ENCODE measurements at regions not wholly inside any gene's neighbourhood (a gene's known extent, or its start where the extent isn't known, plus 50 kb on each side); places are given as distances from the start of the nearest gene placed in this dataset.
"Not testable (repeated sequence)": the region's sequence is repeated elsewhere in the genome, so short reads cannot be mapped to it uniquely, and the experiment has no call there.

DNA sequence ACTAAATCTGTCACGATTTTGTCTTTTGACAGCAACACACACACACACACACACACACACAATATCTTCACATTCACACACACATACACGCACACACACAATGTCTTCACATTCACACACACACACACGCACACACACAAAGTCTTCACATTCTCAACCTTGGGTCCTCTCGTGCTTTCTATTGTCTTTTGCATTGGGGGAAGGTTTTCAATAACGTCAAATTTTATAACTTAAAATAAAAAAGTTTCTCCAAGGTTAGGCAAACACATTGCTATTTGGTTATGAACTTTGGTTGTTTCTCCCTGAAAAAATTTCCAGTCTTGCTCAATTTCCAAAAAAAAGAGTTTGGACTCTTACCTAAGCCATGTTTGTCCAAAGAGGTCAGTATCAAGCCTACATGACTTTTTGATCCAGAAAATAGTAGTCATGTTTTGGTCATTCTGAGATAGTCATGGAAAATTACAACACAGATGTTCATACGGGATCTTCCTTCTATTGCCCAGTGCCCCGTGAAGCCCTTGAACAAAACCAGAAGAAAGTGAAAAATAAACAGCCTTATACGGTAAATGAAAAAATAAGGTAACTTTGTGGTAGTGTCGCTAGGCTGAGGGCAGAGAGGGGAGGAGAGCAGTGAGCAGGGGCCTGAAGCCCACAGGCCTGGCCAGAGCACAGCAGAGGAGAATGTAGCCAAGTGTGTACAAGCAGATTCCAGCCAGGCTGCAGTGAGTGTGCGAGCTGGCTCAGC, 542.8 kb upstream of the ID2 start:
- DNase-seq, result no peak

DNA sequence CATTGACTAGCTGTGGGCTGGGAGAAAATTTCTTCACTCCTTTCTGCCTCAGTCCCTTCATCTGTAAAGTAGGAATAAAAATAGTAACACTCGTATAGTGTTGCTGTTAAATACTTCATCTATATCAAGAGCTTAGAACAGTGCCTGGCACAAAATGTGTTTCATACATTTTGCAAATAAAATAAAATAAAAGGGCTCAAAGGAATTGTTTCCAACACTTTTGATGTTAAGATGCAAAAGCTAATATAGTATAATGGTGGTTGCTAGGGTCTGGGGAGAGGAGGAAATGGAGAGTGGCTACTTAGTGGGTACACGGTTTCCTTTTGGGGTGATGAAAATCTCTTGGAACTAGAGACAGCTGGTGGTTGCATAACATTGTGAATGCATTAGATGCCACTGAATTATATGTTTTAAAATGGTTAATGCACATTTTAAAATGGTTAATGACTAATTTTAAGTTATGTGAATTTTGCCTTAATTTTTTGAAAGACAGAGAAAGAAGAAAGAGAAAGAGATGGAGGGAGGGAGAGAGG, 542.1 kb upstream of the ID2 start:
- DNase-seq, result no peak

DNA sequence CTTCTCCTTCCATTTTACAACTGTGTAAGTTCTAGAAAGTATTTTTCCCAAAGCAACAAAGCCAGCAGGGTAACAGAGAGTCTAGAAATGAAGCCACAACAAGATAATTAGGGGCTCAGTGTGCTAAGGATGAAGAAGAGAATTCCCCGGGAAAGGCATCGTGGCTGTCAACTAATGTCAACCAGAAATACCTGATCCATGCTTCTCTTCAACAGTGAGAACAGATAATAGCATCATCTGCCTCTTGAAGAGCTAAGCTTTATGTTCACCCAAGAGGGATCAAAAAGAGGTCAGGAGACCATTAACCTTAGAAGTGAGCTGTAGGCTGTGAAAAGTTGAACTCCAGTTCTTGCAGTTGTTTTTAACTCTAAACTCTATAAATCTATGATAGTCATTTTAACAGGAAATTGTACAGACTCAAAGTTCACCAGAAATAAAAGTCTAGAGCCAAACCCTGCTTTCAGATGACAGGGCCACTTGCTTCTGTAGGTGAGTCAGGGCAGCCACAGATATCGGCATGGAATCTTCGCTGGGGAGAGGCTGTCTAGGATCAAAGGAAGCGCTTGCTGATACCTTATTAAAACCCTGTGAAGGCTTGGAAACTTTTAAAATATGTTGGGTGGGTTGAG, 540.7 kb upstream of the ID2 start:
- no peak for DNase-seq

GRCh38 chr2:8141780-8142179, 540.1 kb upstream of the ID2 start:
- DNase-seq, result no peak

- no peak for DNase-seq
These were observed 539.4 kb upstream of the ID2 start for GRCh38 chr2:8142461-8142860.

DNA sequence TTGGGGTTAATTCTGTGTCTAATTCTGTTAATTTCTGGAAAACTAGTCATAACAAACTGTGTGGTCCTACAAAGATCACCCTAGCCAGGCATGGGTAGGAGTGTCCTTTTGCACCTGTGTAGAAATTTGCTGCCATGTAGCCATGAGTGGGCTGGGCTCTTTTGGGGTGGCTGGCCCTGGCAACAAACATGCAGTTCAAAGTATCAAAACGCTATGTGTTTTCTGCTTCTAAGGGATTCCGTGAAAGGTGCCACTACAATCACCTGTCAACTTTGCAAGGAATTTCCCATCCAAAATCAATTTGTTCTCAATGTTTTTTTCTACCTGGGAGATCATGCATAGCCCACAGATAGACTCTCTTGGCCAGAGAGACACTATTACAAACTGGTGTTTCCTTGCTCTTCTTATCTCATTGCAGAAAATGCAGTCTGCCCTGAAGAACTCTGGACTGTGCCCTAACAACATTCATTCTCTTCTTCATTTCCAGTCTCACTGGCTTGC, 537.7 kb upstream of the ID2 start:
- no peak for DNase-seq

DNA sequence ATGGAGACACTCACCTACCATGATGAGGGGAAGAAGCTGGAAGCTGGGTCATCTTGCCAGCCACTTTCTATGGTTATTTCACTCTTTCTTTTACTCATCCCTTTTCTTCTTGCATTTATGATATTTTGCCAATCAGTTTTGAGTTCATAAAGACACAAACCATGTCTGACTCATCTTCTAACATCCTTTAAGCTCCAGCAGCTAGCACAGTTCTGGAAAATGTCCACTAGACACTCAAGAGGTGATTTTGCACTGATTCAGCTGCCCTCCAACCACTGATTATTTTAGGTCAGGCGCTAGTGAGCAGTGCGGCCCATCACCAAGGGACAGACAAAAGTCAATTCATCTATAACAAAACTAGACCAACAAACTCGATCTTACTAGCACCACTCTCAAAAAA, 537.1 kb upstream of the ID2 start:
- no peak for DNase-seq

DNA sequence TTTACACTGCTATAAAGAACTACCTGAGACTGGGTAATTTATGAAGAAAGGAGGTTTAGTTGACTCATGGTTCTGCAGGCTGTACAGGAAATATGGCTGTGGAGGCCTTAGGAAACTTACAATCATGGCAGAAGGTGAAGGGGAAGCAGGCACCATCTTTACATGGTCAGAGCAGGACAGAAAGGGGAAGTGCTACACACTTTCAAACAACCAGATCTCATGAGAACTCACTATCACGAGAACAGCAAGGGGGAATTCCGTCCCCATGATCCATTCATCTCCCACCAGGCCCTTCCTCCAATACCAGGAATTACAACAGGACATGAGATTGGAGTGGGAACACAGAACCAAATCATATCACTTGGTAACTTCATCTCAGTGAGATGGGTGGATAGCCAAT, 536.5 kb upstream of the ID2 start:
- not testable (repeated sequence) for DNase-seq

DNA sequence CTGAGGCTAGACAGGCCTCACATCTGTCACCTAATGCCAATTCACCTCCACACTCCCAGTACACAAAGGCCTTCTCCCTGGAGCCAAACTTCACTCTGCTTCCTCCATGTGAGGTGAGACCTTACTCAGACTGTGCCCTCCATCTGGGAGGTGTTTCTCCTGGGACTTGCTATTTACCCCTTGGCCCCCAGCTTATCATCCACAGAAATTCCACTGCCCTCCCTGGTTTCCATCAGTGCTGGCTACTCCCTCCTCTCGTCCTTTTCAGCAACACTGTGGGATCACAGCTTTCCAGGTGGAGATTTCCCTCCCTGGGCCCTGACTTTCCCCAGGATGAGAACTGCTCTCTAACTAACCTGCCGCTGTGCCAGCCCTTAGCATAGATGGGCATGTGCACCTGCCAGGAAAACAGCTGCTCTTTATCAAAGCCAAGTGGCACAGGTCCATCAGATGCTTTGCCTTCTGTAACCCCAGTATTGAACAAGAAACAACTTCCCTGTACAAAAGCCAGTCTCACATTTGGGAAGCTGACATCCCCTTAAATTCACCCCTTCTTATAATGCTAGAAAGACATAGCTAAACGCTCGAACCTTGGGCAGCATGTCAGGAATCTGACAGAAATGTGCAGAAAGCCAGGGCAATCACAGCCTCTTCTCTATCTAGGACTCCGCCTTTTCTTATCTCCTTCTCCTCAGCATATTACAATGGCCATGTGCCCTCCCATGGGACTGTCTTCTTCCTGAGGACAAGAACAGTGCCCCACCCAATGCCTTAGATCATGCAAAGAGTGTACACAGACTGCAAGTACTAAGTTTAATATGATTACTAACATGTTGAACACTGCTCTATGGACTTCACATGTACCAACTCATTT, 535.5 kb upstream of the ID2 start:
- DNase-seq, result no peak

GRCh38 chr2:8148260-8149006, 533.4 kb upstream of the ID2 start:
- DNase-seq, result no peak

GRCh38 chr2:8149007-8149405, 532.9 kb upstream of the ID2 start:
- no peak for DNase-seq

- no peak for DNase-seq
These were observed 531.8 kb upstream of the ID2 start for GRCh38 chr2:8149985-8150539.

GRCh38 chr2:8151888-8152287, 530.0 kb upstream of the ID2 start:
- DNase-seq, result no peak

- DNase-seq, result no peak
These were observed 529.2 kb upstream of the ID2 start for GRCh38 chr2:8152392-8153257.

GRCh38 chr2:8153258-8153718, 528.6 kb upstream of the ID2 start:
- no peak for DNase-seq

GRCh38 chr2:8154270-8154669, 527.6 kb upstream of the ID2 start:
- no peak for DNase-seq

- DNase-seq, result no peak
These were observed 526.9 kb upstream of the ID2 start for GRCh38 chr2:8154936-8155335.

DNA sequence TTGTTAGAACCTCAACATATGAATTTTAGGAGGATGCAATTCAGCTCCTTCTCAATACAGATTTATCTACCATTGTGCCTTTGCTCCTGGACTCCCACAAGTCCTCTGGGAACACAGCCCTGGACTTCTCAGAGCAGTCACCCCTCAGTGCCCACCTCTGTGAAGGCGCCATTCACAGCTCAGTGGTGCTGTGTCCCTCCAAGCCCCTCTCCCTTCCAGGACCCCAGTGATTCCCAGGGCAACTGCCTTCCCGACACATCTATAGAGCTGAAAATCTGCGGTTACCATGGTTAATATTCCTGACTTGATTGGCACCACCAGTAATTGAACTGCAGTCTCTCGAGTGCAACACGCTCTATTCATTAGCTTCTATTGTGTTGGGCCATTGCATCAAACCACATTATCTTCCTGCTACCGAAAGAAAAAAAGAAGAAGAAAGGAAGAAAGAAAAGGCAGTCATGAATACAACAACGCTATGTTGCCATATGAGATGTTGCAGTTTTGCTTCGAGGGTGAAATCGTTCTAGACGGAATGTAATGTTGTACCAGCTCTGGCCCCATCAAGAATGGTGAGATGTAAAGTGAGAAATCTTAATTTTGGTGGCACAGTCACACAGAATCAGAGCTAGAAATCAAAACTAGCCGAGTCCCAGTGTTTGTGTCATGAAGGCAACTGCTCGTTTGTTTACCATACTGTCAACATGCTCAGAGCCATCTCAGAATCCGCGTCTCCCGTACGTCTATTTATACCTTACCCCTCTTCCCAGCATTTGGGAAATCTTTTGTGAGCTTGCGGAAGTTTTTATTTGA, 524.0 kb upstream of the ID2 start:
- no peak for DNase-seq

- DNase-seq, result no peak
These were observed 523.1 kb upstream of the ID2 start for GRCh38 chr2:8158711-8159110.

Measured in CD4-positive, alpha-beta T cell treated with Interleukin-10 for 1 hour (primary cell).